ENCODE measurements at regions not wholly inside any gene's neighbourhood (a gene's known extent, or its start where the extent isn't known, plus 50 kb on each side); places are given as distances from the start of the nearest gene placed in this dataset.

GRCh38 chr3:106533788-106534160 is 665.0 kb upstream of the CBLB start:
- intact Hi-C loops (cut with DNase I; ENCODE audit: low total_unique reads), result no loop called here
- TF ChIP-seq POLR2A (IDR thresholded peaks at IDR 0.05) (no peak), CTCF (IDR thresholded peaks at IDR 0.05 in 4 of 5, conservative IDR thresholded peaks at IDR 0.05 in 1 of 5) (no peak)
- in situ Hi-C loops (cut with MboI; ENCODE audit: low sequenced_read_pairs in 4 of 4), result no loop called here

GRCh38 chr3:106534206-106534605 is 665.4 kb upstream of the CBLB start:
- no peak overlapping the region for H3K4me3 ChIP-seq
- intact Hi-C loops (cut with DNase I; ENCODE audit: low total_unique reads) (no loop called here), in situ Hi-C loops (cut with MboI; ENCODE audit: low sequenced_read_pairs in 4 of 4) (no loop called here)
- H3K36me3 ChIP-seq, result no peaks in the 10 kb centered on the region
- H3K9me3 ChIP-seq, result no peaks in the 10 kb centered on the region
- ATAC-seq, result no peak
- H3K4me1 ChIP-seq, result no peaks in the 10 kb centered on the region
- no peak for TF ChIP-seq POLR2A (IDR thresholded peaks at IDR 0.05)
- TF ChIP-seq CTCF (IDR thresholded peaks at IDR 0.05 in 4 of 5, conservative IDR thresholded peaks at IDR 0.05 in 1 of 5), result no peak
- DNase-seq, result no peak
- H3K27ac ChIP-seq, result no peak overlapping the region
- no peaks in the 10 kb centered on the region for H3K27me3 ChIP-seq

More at GRCh38 chr3:106533788-106534160, 665.0 kb upstream of the CBLB start:
- Histone ChIP-seq H3K27ac (no peak overlapping the region), H3K9me3 (no peaks in the 10 kb centered on the region), H3K36me3 (no peaks in the 10 kb centered on the region), H3K4me1 (no peaks in the 10 kb centered on the region), H3K27me3 (no peaks in the 10 kb centered on the region), H3K4me3 (no peak overlapping the region)
- no peak for DNase-seq
- ATAC-seq, result no peak

GRCh38 chr3:106540743-106541142 is 671.9 kb upstream of the CBLB start:
- no peaks in the 10 kb centered on the region for H3K27me3 ChIP-seq
- no peak overlapping the region for H3K27ac ChIP-seq
- in situ Hi-C loops (cut with MboI; ENCODE audit: low sequenced_read_pairs in 4 of 4) (no loop called here), intact Hi-C loops (cut with DNase I; ENCODE audit: low total_unique reads) (no loop called here)
- TF ChIP-seq POLR2A (IDR thresholded peaks at IDR 0.05), result no peak
- TF ChIP-seq CTCF (IDR thresholded peaks at IDR 0.05 in 4 of 5, conservative IDR thresholded peaks at IDR 0.05 in 1 of 5), result no peak
- H3K9me3 ChIP-seq, result no peaks in the 10 kb centered on the region
- no peaks in the 10 kb centered on the region for H3K4me1 ChIP-seq
- no peak for DNase-seq
- no peaks in the 10 kb centered on the region for H3K36me3 ChIP-seq
- ATAC-seq, result no peak
- no peak overlapping the region for H3K4me3 ChIP-seq

- intact Hi-C loops (cut with DNase I; ENCODE audit: low total_unique reads) (no loop called here), in situ Hi-C loops (cut with MboI; ENCODE audit: low sequenced_read_pairs in 4 of 4) (no loop called here)
- TF ChIP-seq POLR2A (IDR thresholded peaks at IDR 0.05), result no peak
- no peak for TF ChIP-seq CTCF (IDR thresholded peaks at IDR 0.05 in 4 of 5, conservative IDR thresholded peaks at IDR 0.05 in 1 of 5)
- DNase-seq (no peak), ATAC-seq (no peak)
- Histone ChIP-seq H3K4me3 (no peak overlapping the region), H3K9me3 (no peaks in the 10 kb centered on the region), H3K4me1 (no peaks in the 10 kb centered on the region), H3K36me3 (no peaks in the 10 kb centered on the region), H3K27me3 (no peaks in the 10 kb centered on the region), H3K27ac (no peak overlapping the region)
Observed at GRCh38 chr3:106542101-106542769, 673.4 kb upstream of the CBLB start.
